ENCODE measurements at regions not wholly inside any gene's neighbourhood (a gene's known extent, or its start where the extent isn't known, plus 50 kb on each side); places are given as distances from the start of the nearest gene placed in this dataset.
"Not testable (repeated sequence)": the region's sequence is repeated elsewhere in the genome, so short reads cannot be mapped to it uniquely, and the experiment has no call there.

- no peak for DNase-seq (ENCODE audit: low spot score)
Measured at GRCh38 chr6:117761610-117762009, 86.3 kb downstream of the NUS1 start.

DNA sequence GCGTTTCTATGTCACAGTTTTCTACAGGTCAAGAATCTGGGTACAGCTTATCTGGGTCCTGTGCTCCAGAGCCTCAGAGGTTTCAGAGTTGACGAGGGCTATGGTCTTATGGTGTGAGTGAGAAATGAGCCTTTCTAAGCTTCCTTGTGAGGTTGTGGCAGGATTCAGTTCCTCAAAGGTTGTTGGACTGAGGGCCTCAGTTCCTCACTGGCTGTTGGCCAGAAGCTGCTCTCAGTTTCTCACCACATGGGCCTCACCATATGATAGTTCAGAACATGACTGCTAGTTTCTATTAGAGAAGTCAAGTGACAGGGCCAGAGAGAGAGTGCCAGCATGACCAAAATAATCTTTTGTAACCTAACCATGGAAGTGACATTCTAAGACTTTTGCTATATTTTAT is 96.1 kb downstream of the NUS1 start:
- no peak for DNase-seq (ENCODE audit: low spot score)

DNA sequence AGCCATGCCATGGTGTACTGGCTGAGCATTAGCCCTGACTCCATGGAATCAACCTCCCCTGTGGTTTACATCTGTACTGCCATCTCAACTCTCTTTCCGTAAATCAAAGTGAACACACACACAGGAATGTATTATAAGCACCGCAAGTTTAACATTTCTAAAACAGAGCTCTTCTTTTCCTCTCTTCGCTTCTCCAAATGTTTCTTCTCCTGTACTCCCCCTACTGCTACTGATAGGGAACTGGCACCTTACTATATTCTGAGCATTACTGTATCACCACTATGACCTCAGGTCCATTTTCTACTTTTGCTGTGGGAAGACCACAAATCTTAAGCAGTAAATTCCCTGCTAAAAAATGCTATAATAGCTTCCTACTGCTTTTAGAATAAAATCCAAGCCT is 101.2 kb downstream of the NUS1 start:
- no peak for DNase-seq (ENCODE audit: low spot score)

DNA sequence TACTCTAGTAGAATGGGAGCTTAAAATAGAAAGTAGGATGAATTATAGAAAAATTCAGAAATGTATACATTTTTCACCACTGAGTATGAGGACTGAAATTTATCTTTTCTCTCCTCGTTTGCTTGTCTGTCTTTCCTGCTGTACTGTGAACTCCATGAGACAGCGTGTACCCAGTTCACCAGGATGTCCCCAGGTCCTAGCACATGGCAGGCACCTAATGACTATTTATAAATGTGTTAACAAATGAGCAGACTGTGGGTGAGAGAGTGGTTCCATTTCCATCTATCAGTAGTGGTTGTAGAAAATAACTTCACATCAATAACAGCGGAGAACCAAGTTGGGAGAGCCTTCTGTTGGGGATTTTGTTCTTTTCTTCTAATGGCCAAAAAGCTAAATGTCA is 106.3 kb downstream of the NUS1 start:
- DNase-seq (ENCODE audit: low spot score), result no peak

- DNase-seq (ENCODE audit: low spot score), result peak; percentile 39
Measured at GRCh38 chr6:117783279-117783678, 108.0 kb downstream of the NUS1 start.

DNA sequence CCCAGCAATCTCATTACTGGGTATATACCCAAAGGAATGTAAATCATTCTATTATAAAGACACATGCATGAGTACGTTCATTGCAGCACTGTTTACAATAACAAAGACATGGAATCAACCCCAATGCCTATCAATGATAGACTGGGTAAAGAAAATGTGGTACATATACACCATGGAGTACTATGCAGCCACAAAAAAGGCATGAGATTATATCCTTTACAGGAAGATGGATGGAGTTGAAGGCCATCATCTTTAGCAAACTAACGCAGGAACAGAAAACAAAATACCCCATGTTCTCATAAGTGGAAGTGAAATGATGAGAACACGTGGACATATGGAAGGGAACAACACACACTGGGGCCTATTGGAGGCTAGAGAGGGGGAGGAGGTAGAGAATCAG is 115.7 kb downstream of the NUS1 start:
- DNase-seq (ENCODE audit: low spot score), result no peak

- DNase-seq (ENCODE audit: low spot score), result no peak
Measured at GRCh38 chr6:117795234-117795633, 111.8 kb upstream of the SLC35F1 start.

DNA sequence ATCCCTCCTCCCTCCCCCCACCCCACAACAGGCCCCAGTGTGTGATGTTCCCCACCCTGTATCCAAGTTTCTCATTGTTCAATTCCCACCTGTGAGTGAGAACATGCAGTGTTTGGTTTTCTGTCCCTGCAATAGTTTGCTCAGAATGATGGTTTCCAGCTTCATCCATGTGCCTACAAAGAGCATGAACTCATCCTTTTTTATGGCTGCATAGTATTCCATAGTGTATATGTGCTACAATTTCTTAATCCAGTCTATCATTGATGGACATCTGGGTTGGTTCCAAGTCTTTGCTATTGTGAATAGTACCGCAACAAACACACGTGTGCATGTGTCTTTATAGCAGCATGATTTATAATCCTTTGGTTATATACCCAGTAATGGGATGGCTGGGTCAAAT is 108.2 kb upstream of the SLC35F1 start:
- not testable (repeated sequence) for DNase-seq (ENCODE audit: low spot score)

DNA sequence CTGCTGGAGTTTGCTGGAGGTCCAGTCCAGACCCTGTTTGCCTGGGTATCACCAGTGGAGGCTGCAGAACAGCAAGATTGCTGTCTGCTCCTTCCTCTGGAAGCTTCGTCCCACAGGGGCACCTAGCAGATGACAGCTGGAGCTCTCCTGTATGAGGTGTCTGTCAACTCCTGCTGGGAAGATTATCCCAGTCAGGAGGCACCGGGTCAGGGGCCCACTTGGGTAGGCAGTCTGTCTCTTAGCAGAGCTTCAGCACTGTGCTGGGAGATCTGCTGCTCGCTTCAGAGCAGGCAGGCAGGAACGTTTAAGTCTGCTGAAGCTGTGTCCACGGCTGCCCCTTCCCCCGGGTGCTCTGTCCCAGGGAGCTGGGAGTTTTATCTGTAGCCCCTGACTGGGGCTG is 96.8 kb upstream of the SLC35F1 start:
- DNase-seq (ENCODE audit: low spot score), result no peak

- DNase-seq (ENCODE audit: low spot score), result no peak
Measured at GRCh38 chr6:117817499-117817898, 89.6 kb upstream of the SLC35F1 start.

DNA sequence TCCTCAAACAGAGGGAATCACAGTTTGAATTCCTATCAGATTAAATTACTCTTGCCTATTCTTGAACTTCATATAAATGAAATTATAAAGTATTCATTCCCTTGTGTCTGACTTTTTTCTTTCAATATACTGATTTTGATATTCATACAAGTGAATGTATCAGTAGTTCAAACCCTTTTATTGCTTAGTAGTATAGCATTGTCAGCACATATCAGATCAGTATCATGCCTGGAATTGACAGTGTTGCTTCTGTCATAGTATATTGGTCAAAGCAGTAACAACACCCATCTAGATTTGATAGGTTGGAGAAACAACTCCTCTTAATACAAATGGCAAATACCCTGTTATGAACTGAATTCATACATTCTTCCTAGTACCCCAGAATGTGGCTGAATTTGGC is 89.1 kb upstream of the SLC35F1 start:
- no peak for DNase-seq (ENCODE audit: low spot score)

- DNase-seq (ENCODE audit: low spot score), result no peak
Measured at GRCh38 chr6:117818449-117818848, 88.6 kb upstream of the SLC35F1 start.

GRCh38 chr6:117829594-117830319 is 77.3 kb upstream of the SLC35F1 start:
- DNase-seq (ENCODE audit: low spot score), result no peak

DNA sequence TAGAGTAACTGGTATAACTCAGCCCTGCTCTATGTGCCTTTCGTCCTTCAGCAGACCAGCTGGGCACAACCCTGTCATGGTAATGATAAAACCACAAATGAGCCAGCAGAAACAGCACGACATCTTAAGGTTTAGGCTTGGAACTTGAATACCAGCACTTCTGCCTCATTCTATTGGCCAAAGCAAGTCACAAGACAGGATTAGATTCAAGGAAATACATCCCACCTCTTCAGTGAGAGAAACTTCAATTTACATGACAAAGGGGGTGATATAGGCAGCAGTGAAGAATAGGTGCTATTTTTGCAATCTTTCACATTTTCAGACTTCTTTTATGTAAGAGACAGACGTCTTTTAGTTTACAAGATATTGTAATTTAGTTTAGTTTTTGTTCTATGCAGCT is 69.8 kb upstream of the SLC35F1 start:
- DNase-seq (ENCODE audit: low spot score), result no peak

- DNase-seq (ENCODE audit: low spot score), result no peak
Measured at GRCh38 chr6:117840541-117840983, 66.5 kb upstream of the SLC35F1 start.

GRCh38 chr6:117847912-117848311 is 59.2 kb upstream of the SLC35F1 start:
- no peak for DNase-seq (ENCODE audit: low spot score)

GRCh38 chr6:117849087-117849486 is 58.0 kb upstream of the SLC35F1 start:
- no peak for DNase-seq (ENCODE audit: low spot score)
